BJ (cell line): ENCODE measurements at regions not wholly inside any gene's neighbourhood (a gene's known extent, or its start where the extent isn't known, plus 50 kb on each side); places are given as distances from the start of the nearest gene placed in this dataset.

ENCODE experiments used
- CTCF ChIA-PET: fragments of 350-600 bp; formaldehyde crosslinking; extraction: SDS; loops from one replicate; lab custom pipeline; 2021; ENCODE audit warnings: antibody characterized with exemption, inconsistent platforms; lab: Yijun Ruan, JAX
- POLR2A ChIA-PET: fragments of 300-600 bp; sonication (Branson Sonifier 250); formaldehyde crosslinking; extraction: SDS; loops from one replicate; lab custom pipeline; 2021; ENCODE audit warnings: antibody characterized with exemption; lab: Charles Lee
- DNase-seq: peaks from one replicate; pipeline ENCODE4 v3.0.0-alpha.2; 2011; ENCODE audit warnings: low read depth
- H3K27me3 ChIP-seq: 2 replicates; pipeline ENCODE4 v1.6.0; 2011; ENCODE audit warnings: low read length; ENCODE audit not compliant: control insufficient read depth, insufficient read depth
- H3K36me3 ChIP-seq: 2 replicates; pipeline ENCODE4 v1.5.1; 2011; ENCODE audit warnings: low read length; ENCODE audit not compliant: control insufficient read depth, insufficient read depth
- H3K4me3 ChIP-seq: 2 replicates; pipeline ENCODE4 v1.5.1; 2011; ENCODE audit warnings: low read depth, mild to moderate bottlenecking, control low read depth, low read length
- TF ChIP-seq, protein P1 (sequence below): IDR thresholded peaks from 2 replicates; pipeline ENCODE4 v1.5.1; 2011; ENCODE audit warnings: low read depth, mild to moderate bottlenecking, control low read depth, inconsistent platforms, low read length, moderate library complexity; ENCODE audit not compliant: insufficient read depth

DNA sequence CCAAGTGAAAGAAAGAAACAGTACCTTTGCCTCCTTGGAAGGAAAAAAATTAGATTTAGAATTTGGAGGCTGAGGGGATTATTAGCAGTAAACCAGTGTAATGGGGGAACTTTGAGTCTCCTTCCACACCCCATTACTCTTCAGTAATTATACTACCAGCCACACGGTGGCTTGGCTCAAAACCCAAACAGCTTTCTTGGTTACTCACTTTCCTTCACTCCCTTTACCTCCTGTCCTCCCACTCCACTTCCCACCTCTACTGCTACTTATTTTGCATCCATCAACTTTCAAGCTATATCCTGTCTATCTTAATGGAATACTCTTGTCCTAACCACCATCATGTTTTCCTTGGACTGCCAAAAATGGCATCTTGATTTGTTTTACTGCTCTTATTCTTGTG lies 310.6 kb upstream of the AADAT start:
- Histone ChIP-seq H3K36me3 (no peaks in the 10 kb centered on the region), H3K27me3 (no peaks in the 10 kb centered on the region), H3K4me3 (no peak overlapping the region)
- TF ChIP-seq, protein P1, sequence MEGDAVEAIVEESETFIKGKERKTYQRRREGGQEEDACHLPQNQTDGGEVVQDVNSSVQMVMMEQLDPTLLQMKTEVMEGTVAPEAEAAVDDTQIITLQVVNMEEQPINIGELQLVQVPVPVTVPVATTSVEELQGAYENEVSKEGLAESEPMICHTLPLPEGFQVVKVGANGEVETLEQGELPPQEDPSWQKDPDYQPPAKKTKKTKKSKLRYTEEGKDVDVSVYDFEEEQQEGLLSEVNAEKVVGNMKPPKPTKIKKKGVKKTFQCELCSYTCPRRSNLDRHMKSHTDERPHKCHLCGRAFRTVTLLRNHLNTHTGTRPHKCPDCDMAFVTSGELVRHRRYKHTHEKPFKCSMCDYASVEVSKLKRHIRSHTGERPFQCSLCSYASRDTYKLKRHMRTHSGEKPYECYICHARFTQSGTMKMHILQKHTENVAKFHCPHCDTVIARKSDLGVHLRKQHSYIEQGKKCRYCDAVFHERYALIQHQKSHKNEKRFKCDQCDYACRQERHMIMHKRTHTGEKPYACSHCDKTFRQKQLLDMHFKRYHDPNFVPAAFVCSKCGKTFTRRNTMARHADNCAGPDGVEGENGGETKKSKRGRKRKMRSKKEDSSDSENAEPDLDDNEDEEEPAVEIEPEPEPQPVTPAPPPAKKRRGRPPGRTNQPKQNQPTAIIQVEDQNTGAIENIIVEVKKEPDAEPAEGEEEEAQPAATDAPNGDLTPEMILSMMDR = no peak
- ChIA-PET POLR2A (no interaction called here), CTCF (no interaction called here)
- no peak for DNase-seq

DNA sequence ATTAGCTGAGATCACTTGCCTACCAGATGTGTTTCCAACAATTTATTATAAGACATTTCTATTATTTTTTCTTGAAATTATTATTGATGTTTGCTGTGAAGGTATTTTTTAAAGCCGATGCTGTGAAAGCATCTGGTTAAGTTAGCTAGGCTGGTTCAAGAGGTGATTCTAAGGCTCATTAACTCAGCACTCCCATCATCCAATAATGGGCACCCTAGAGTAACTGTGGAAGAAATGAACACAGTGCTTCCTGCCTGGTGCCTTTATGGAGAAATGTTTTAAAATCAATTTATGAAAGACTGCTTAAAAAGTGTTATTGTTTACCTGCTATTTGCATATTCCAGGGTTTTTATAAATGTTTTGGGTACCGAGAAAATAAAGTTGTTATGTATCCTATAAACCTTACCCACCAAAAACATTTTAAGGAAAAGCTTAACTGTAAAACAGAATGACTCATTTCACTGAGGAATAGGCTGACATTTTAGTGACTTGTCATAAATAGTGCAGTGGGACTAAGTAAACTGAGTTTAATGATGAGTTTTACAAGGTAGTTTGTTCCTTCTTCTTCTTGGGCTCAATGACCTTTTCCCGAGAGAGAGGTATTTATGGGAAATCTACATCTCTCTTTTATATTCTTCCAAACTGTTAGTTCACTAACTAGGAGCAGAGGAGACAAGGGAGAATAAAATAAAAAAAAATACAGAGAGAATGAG lies 310.0 kb upstream of the AADAT start:
- no peak overlapping the region for H3K4me3 ChIP-seq
- peak; percentile 21 for DNase-seq
- ChIA-PET POLR2A (no interaction called here), CTCF (no interaction called here)
- TF ChIP-seq, protein P1 = no peak
- no peaks in the 10 kb centered on the region for H3K36me3 ChIP-seq
- H3K27me3 ChIP-seq = no peaks in the 10 kb centered on the region

DNA sequence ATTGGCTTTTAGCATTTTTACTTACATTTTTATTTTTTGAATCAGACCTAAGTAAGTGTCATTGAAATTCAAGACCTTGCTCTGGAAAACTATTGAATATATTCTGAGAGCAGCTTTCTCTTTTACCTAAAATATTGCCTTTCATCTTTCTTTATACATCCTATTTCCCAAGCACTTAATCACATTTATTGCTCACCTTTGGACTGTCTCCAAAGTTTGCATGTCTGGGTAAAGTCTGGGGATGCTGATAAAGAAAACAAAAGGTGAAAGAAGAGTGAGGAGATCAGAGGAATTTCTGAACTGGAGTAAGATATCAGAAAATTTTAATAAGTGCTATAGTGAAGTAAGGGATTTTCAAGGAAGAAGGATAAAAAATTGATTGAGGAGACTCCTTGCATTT lies 308.5 kb upstream of the AADAT start:
- no peak for DNase-seq
- Histone ChIP-seq H3K36me3 (no peaks in the 10 kb centered on the region), H3K27me3 (no peaks in the 10 kb centered on the region), H3K4me3 (no peak overlapping the region)
- TF ChIP-seq, protein P1 = no peak
- ChIA-PET POLR2A (no interaction called here), CTCF (no interaction called here)

DNA sequence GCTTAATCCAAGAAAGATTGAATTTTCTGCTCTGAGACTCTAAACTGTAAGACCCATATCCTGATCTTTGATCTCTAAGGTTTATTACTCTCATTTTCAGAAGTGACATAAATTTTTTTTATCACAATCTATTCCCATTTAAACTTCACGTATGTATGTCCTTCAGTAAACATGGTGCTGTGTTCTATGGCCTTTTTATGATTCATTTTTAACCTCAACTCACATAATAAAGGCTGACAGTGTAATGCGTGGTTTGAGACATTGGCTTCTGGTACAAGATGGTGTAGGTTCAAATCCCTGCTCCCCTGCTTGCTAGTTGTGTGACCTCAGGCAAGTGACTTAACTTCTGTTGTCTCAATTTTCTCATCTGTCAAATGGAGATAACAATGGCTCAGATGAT lies 306.0 kb upstream of the AADAT start:
- POLR2A ChIA-PET = no interaction called here
- Histone ChIP-seq H3K4me3 (no peak overlapping the region), H3K27me3 (no peaks in the 10 kb centered on the region), H3K36me3 (no peaks in the 10 kb centered on the region)
- DNase-seq = no peak
- TF ChIP-seq, protein P1 = no peak
- CTCF ChIA-PET = no interaction called here

DNA sequence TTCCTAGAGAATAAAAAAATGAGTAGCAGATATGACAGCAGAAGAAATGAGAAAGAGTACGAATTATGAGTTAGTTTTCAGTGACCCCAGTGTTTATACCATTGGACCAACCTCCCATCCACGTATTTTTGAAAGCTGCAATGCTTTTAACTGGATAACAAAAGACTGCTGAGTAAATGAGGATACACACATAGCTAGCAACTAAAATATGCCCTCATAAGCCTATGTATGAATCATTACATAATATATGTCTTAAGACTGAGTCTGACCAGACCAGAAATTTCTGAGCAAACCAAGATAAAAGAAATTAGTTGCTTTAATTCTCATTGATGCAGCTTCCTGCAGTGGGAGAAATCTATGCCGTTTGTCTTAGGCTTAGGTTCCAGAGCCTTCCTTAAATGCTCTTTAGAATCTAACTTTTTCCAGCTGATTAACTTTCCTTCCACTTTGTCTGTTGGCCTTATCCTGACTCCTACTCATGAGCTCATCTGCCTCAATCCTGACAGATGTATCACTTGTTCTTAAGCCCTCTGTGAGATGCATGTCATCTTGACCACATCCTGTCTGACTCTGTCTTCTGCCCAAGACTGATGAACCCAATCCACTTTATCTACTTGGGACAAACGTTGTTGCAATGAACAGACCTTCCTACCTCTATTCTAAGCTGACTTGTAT lies 301.4 kb upstream of the AADAT start:
- POLR2A ChIA-PET = no interaction called here
- Histone ChIP-seq H3K36me3 (no peaks in the 10 kb centered on the region), H3K27me3 (no peaks in the 10 kb centered on the region), H3K4me3 (no peak overlapping the region)
- TF ChIP-seq, protein P1 = no peak
- DNase-seq = peak; percentile 19
- CTCF ChIA-PET = no interaction called here
